ENCODE measurements at regions not wholly inside any gene's neighbourhood (a gene's known extent, or its start where the extent isn't known, plus 50 kb on each side); places are given as distances from the start of the nearest gene placed in this dataset.

DNA sequence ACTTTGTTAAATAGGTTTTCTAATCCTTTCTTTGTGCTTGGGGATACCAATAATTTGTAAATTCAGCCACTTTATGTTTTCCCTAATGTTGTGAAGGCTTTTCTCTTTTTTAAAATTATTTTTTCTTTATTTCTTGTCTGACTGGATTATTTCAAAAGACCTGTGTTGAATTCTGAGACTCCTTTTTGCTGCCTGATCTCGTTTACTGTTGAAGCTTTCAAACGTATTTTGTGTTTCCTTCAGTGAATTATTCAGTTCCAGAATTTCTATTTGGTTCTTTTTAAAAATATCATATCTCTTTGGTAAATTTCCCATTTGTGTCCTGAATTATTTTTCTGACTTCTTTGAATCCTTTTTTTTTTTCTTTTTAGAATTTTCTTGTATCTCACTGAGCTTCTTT is 241.6 kb downstream of the LRIG3 start:
- TF ChIP-seq, protein P1, sequence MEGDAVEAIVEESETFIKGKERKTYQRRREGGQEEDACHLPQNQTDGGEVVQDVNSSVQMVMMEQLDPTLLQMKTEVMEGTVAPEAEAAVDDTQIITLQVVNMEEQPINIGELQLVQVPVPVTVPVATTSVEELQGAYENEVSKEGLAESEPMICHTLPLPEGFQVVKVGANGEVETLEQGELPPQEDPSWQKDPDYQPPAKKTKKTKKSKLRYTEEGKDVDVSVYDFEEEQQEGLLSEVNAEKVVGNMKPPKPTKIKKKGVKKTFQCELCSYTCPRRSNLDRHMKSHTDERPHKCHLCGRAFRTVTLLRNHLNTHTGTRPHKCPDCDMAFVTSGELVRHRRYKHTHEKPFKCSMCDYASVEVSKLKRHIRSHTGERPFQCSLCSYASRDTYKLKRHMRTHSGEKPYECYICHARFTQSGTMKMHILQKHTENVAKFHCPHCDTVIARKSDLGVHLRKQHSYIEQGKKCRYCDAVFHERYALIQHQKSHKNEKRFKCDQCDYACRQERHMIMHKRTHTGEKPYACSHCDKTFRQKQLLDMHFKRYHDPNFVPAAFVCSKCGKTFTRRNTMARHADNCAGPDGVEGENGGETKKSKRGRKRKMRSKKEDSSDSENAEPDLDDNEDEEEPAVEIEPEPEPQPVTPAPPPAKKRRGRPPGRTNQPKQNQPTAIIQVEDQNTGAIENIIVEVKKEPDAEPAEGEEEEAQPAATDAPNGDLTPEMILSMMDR (IDR thresholded peaks at IDR 0.05): no peak
- TF ChIP-seq, protein P2, sequence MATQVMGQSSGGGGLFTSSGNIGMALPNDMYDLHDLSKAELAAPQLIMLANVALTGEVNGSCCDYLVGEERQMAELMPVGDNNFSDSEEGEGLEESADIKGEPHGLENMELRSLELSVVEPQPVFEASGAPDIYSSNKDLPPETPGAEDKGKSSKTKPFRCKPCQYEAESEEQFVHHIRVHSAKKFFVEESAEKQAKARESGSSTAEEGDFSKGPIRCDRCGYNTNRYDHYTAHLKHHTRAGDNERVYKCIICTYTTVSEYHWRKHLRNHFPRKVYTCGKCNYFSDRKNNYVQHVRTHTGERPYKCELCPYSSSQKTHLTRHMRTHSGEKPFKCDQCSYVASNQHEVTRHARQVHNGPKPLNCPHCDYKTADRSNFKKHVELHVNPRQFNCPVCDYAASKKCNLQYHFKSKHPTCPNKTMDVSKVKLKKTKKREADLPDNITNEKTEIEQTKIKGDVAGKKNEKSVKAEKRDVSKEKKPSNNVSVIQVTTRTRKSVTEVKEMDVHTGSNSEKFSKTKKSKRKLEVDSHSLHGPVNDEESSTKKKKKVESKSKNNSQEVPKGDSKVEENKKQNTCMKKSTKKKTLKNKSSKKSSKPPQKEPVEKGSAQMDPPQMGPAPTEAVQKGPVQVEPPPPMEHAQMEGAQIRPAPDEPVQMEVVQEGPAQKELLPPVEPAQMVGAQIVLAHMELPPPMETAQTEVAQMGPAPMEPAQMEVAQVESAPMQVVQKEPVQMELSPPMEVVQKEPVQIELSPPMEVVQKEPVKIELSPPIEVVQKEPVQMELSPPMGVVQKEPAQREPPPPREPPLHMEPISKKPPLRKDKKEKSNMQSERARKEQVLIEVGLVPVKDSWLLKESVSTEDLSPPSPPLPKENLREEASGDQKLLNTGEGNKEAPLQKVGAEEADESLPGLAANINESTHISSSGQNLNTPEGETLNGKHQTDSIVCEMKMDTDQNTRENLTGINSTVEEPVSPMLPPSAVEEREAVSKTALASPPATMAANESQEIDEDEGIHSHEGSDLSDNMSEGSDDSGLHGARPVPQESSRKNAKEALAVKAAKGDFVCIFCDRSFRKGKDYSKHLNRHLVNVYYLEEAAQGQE (IDR thresholded peaks at IDR 0.05; ENCODE audit: low read depth, low read length): no peak
- TF ChIP-seq EZH2phosphoT487 (IDR thresholded peaks at IDR 0.05; ENCODE audit: borderline replicate concordance, low read depth) (no peak), RXRA (IDR thresholded peaks at IDR 0.05; ENCODE audit: borderline replicate concordance, low read depth) (no peak), SIN3A (IDR thresholded peaks at IDR 0.05; ENCODE audit: borderline replicate concordance, low read depth, low read length) (no peak), POLR2AphosphoS5 (IDR thresholded peaks at IDR 0.05; ENCODE audit: low read depth, low read length) (no peak), YY1 (IDR thresholded peaks at IDR 0.05; ENCODE audit: low read depth) (no peak)
